ENCODE measurements at regions not wholly inside any gene's neighbourhood (a gene's known extent, or its start where the extent isn't known, plus 50 kb on each side); places are given as distances from the start of the nearest gene placed in this dataset.

- no peak for DNase-seq (ENCODE audit: low spot score)
These were observed 50.2 kb upstream of the USP25 start for GRCh38 chr21:15679630-15680029.
